H9 (cell line): ENCODE measurements at regions not wholly inside any gene's neighbourhood (a gene's known extent, or its start where the extent isn't known, plus 50 kb on each side); places are given as distances from the start of the nearest gene placed in this dataset.

Source experiments
- DNase-seq: peaks from one replicate; pipeline ENCODE4 v3.0.0-alpha.2; 2017
- H2AFZ ChIP-seq: one replicate; pipeline ENCODE4 v1.6.1; 2013; ENCODE audit warnings: mild to moderate bottlenecking, low read length, control low read depth, moderate library complexity
- H2AK5ac ChIP-seq: 2 replicates; pipeline ENCODE4 v1.6.1; 2013; ENCODE audit warnings: low read length, control low read depth, mixed read lengths; ENCODE audit not compliant: insufficient read length
- H2BK120ac ChIP-seq: one replicate; pipeline ENCODE4 v1.6.1; 2013; ENCODE audit warnings: low read depth, mild to moderate bottlenecking, low read length, control low read depth, inconsistent platforms; ENCODE audit not compliant: poor library complexity, severe bottlenecking
- H2BK12ac ChIP-seq: 2 replicates; pipeline ENCODE4 v1.6.1; 2013; ENCODE audit warnings: low read length, control low read depth, mixed read lengths, low read depth; ENCODE audit not compliant: insufficient read length
- H2BK15ac ChIP-seq: 2 replicates; pipeline ENCODE4 v1.6.1; 2013; ENCODE audit warnings: low read depth, low read length, control low read depth
- H2BK20ac ChIP-seq: one replicate; pipeline ENCODE4 v1.6.1; 2013; ENCODE audit warnings: low read depth, mild to moderate bottlenecking, low read length, control low read depth, inconsistent platforms; ENCODE audit not compliant: poor library complexity, severe bottlenecking
- H2BK5ac ChIP-seq: 2 replicates; pipeline ENCODE4 v1.6.1; 2013; ENCODE audit warnings: low read length, control low read depth, mixed read lengths; ENCODE audit not compliant: insufficient read length
- H3K14ac ChIP-seq: 2 replicates; pipeline ENCODE4 v1.6.1; 2013; ENCODE audit warnings: low read length, control low read depth; ENCODE audit not compliant: insufficient read depth
- H3K18ac ChIP-seq: 2 replicates; pipeline ENCODE4 v1.6.1; 2013; ENCODE audit warnings: low read depth, mild to moderate bottlenecking, mixed read lengths, low read length, control low read depth; ENCODE audit not compliant: insufficient read length
- H3K23ac ChIP-seq: 2 replicates; pipeline ENCODE4 v1.6.1; 2013; ENCODE audit warnings: low read length, control low read depth, mixed read lengths, low read depth; ENCODE audit not compliant: insufficient read length
- H3K23me2 ChIP-seq: 2 replicates; pipeline ENCODE4 v1.6.1; 2013; ENCODE audit warnings: low read depth, mild to moderate bottlenecking, mixed read lengths, low read length, control low read depth; ENCODE audit not compliant: insufficient read length, poor library complexity, severe bottlenecking
- H3K27ac ChIP-seq: 2 replicates; pipeline ENCODE4 v1.5.1; 2013; ENCODE audit warnings: low read length, control low read depth, mixed read lengths, low read depth; ENCODE audit not compliant: insufficient read length
- H3K27me3 ChIP-seq: 2 replicates; pipeline ENCODE4 v1.6.1; 2013; ENCODE audit warnings: low read length, control low read depth, inconsistent platforms; ENCODE audit not compliant: insufficient read depth
- H3K4ac ChIP-seq: 2 replicates; pipeline ENCODE4 v1.6.1; 2013; ENCODE audit warnings: low read depth, mild to moderate bottlenecking, control low read depth, inconsistent platforms, low read length, moderate library complexity
- H3K4me1 ChIP-seq: 2 replicates; pipeline ENCODE4 v1.6.1; 2013; ENCODE audit warnings: low read length, control low read depth, inconsistent platforms; ENCODE audit not compliant: insufficient read depth
- H3K4me2 ChIP-seq: 2 replicates; pipeline ENCODE4 v1.6.1; 2013; ENCODE audit warnings: low read length, control low read depth, mixed read lengths; ENCODE audit not compliant: insufficient read length, insufficient read depth
- H3K56ac ChIP-seq: 2 replicates; pipeline ENCODE4 v1.6.1; 2013; ENCODE audit warnings: low read depth, mild to moderate bottlenecking, mixed read lengths, low read length, control low read depth; ENCODE audit not compliant: insufficient read length
- H3K79me1 ChIP-seq: 2 replicates; pipeline ENCODE4 v1.6.1; 2013; ENCODE audit warnings: low read depth, mild to moderate bottlenecking, moderate library complexity, low read length, control low read depth, inconsistent platforms; ENCODE audit not compliant: insufficient read depth, poor library complexity, severe bottlenecking
- H3K79me2 ChIP-seq: 2 replicates; pipeline ENCODE4 v1.6.1; 2013; ENCODE audit warnings: low read length, control low read depth, inconsistent platforms; ENCODE audit not compliant: insufficient read depth
- H3K9ac ChIP-seq: 2 replicates; pipeline ENCODE4 v1.6.1; 2013; ENCODE audit warnings: low read length, control low read depth, mixed read lengths; ENCODE audit not compliant: insufficient read length; ENCODE audit errors: extremely low read depth
- H3K9me3 ChIP-seq: one replicate; pipeline ENCODE4 v1.6.1; 2013; ENCODE audit warnings: low read depth, low read length, inconsistent platforms; ENCODE audit not compliant: control insufficient read depth
- H3T11ph ChIP-seq: one replicate; pipeline ENCODE4 v1.6.1; 2013; ENCODE audit warnings: mild to moderate bottlenecking, low read length, control low read depth, inconsistent platforms
- H4K20me1 ChIP-seq: one replicate; pipeline ENCODE4 v1.6.1; 2013; ENCODE audit not compliant: control insufficient read depth, insufficient read length, insufficient read depth
- H4K5ac ChIP-seq: 2 replicates; pipeline ENCODE4 v1.6.1; 2013; ENCODE audit warnings: low read depth, mild to moderate bottlenecking, mixed read lengths, low read length, control low read depth; ENCODE audit not compliant: insufficient read length
- H4K8ac ChIP-seq: replicated peaks from 2 replicates; pipeline ENCODE4 v1.6.1; 2013; ENCODE audit warnings: low read length, control low read depth, mixed read lengths, low read depth; ENCODE audit not compliant: insufficient read length
- H4K91ac ChIP-seq: 2 replicates; pipeline ENCODE4 v1.6.1; 2013; ENCODE audit warnings: low read depth, mild to moderate bottlenecking, moderate library complexity, mixed read lengths, low read length, control low read depth; ENCODE audit not compliant: insufficient read length
- H3K27ac Mint-ChIP-seq, 3 experiments: 2 replicates in 2 of 3; 3 replicates in 1 of 3; pipeline ENCODE4 v1.8.0; 2020 to 2021; ENCODE audit warnings: mixed read lengths in 3 of 3, mild to moderate bottlenecking in 1 of 3, moderate library complexity in 1 of 3
- H3K27me3 Mint-ChIP-seq: 2 replicates; pipeline ENCODE4 v1.8.0; 2021; ENCODE audit warnings: low read depth, mild to moderate bottlenecking, moderate library complexity, mixed read lengths
- H3K36me3 Mint-ChIP-seq, 3 experiments: 2 replicates in 2 of 3; 3 replicates in 1 of 3; pipeline ENCODE4 v1.8.0; 2020 to 2021; ENCODE audit warnings: low read depth in 3 of 3, mixed read lengths in 3 of 3; ENCODE audit not compliant: insufficient read depth in 1 of 3
- H3K4me1 Mint-ChIP-seq, 2 experiments: 2 replicates each; pipeline ENCODE4 v1.8.0; 2020; ENCODE audit warnings: mixed read lengths in 2 of 2
- H3K4me3 Mint-ChIP-seq, 2 experiments: 2 replicates in 1 of 2; 3 replicates in 1 of 2; pipeline ENCODE4 v1.8.0; 2020 to 2021; ENCODE audit warnings: mild to moderate bottlenecking in 2 of 2, mixed read lengths in 2 of 2, moderate library complexity in 1 of 2
- H3K9me3 Mint-ChIP-seq, 2 experiments: 2 replicates in 1 of 2; 3 replicates in 1 of 2; pipeline ENCODE4 v1.8.0; 2020; ENCODE audit warnings: mild to moderate bottlenecking in 2 of 2, mixed read lengths in 2 of 2, moderate library complexity in 1 of 2
- WGBS: extraction: QIAGEN DNeasy Blood & Tissue Kit; methylation state at CpG from one replicate; pipeline ENCODE4 v1.1.7; 2013; ENCODE audit warnings: missing lambda C conversion rate, low lambda C conversion rate, mixed read lengths; ENCODE audit not compliant: insufficient read length; ENCODE audit errors: extremely low coverage; 5-methylcytosine and 5-hydroxymethylcytosine counted together
- TF ChIP-seq, protein P1 (sequence below): fragments of 200-600 bp; sonication (generic); conservative IDR thresholded peaks from 3 replicates; pipeline ENCODE4 v1.8.0; 2021; ENCODE audit warnings: antibody characterized with exemption, mild to moderate bottlenecking

DNA sequence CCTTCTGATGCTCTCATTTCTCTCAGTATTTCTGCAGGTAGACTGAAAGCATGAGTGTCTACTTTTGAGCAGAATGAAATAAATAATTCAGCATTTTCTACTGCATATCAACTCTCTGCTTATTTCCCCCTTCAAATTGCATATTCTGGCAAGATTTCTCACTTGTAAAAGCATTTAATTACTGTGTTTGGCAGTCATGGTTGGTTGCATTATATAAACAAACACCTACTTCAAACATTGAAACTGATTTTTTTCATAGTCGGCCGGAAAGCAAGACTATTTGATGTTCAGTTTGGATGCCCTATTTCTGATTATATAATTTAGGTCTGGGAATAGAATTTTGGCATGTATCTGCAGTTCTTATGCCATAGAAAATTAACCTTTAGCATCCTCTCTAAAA is 73.1 kb downstream of the PLEKHG1 start:
- H3K4me3 Mint-ChIP-seq: no peak overlapping the region
- Histone ChIP-seq H2BK12ac (no peak overlapping the region), H3T11ph (no peak overlapping the region), H3K9me3 (no peaks in the 10 kb centered on the region), H3K27ac (no peak overlapping the region), H4K8ac (no peak overlapping the region), H3K9ac (no peak overlapping the region), H3K79me1 (no peaks in the 10 kb centered on the region), H2BK5ac (no peak overlapping the region), H2AK5ac (no peak overlapping the region), H2BK15ac (no peak overlapping the region), H4K20me1 (no peaks in the 10 kb centered on the region), H3K23ac (no peak overlapping the region), H2AFZ (no peak overlapping the region), H3K56ac (no peak overlapping the region), H4K91ac (no peak overlapping the region), H3K14ac (no peak overlapping the region), H3K23me2 (no peaks in the 10 kb centered on the region), H2BK120ac (no peak overlapping the region), H3K4ac (no peak overlapping the region), H2BK20ac (no peak overlapping the region), H3K79me2 (no peaks in the 10 kb centered on the region), H3K4me1 (no peaks in the 10 kb centered on the region), H3K4me2 (no peak overlapping the region), H4K5ac (no peak overlapping the region), H3K18ac (no peak overlapping the region), H3K27me3 (no peaks in the 10 kb centered on the region)
- TF ChIP-seq, protein P1, sequence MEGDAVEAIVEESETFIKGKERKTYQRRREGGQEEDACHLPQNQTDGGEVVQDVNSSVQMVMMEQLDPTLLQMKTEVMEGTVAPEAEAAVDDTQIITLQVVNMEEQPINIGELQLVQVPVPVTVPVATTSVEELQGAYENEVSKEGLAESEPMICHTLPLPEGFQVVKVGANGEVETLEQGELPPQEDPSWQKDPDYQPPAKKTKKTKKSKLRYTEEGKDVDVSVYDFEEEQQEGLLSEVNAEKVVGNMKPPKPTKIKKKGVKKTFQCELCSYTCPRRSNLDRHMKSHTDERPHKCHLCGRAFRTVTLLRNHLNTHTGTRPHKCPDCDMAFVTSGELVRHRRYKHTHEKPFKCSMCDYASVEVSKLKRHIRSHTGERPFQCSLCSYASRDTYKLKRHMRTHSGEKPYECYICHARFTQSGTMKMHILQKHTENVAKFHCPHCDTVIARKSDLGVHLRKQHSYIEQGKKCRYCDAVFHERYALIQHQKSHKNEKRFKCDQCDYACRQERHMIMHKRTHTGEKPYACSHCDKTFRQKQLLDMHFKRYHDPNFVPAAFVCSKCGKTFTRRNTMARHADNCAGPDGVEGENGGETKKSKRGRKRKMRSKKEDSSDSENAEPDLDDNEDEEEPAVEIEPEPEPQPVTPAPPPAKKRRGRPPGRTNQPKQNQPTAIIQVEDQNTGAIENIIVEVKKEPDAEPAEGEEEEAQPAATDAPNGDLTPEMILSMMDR: no peak
- H3K36me3 Mint-ChIP-seq: no peaks in the 10 kb centered on the region
- no peak overlapping the region for H3K27ac Mint-ChIP-seq
- no peak for DNase-seq
- peaks cover 8% of the 10 kb centered on the region for H3K27me3 Mint-ChIP-seq
- H3K9me3 Mint-ChIP-seq: no peaks in the 10 kb centered on the region
- no CpG with 5 or more reads among the region's 2 CpGs for WGBS
- peaks cover 4 to 6% of the 10 kb centered on the region in 2 experiments; a peak in 3 of 4 replicates for H3K4me1 Mint-ChIP-seq
